ENCODE measurements at regions not wholly inside any gene's neighbourhood (a gene's known extent, or its start where the extent isn't known, plus 50 kb on each side); places are given as distances from the start of the nearest gene placed in this dataset.
"Not testable (repeated sequence)": the region's sequence is repeated elsewhere in the genome, so short reads cannot be mapped to it uniquely, and the experiment has no call there.

DNA sequence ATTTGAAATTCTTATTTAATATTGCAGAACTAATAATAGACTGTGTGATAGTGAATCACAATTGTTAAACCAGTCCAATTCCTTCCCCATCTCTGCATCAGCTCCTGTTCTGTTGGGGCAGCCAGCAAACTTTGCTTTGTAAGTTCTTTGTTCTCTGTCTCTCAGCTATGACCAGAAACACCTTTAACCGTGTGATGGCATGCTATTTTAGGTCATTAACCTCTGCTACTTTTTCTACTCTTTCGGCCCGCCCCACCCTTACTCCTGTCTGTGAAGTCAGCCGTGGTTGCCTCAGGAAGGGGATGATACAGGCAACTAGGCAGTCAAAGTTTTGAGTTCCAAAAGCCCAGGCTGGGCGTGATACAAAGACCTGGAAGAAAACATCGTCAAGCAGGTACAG, 51.3 kb upstream of the EGFL6 start:
- no peak for DNase-seq (ENCODE audit: low read depth in 2 of 2)

DNA sequence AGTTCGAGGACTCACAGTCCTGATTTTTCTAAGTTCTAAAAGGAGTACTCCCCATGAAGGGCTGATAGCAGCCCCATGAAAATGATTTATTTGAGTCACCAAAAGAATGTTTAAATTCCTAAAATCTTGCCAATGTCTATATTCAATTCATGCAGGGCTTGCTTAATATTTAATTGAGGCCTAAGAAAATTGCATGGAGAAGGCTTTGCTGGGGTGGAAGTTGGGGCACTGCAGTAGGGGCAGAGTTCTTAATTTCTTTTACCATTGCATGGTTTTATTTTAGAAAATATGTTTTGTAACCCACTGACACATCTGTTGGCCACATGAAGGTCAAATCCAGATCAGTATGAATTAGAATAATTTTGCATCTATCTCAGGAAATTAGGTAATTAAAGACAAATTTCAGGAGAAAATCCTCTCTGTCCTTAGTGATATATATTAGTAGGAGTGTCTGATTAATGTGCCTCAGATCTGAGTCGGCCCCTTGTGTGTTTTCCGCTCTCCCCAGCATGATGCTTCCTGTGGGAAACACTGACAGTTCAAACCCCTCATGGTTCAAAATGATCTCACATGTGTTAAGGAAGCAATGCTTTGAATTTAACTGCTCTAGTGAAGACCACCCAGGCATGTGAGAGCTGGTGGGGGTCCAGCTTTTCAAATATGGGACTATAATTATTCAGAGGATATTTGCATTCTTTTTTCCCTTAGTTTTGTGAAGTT, 54.0 kb upstream of the EGFL6 start:
- DNase-seq (ENCODE audit: low read depth in 2 of 2), result no peak

- no peak for DNase-seq (ENCODE audit: low read depth in 2 of 2)
Observed at GRCh38 chrX:13511944-13512330, 57.5 kb upstream of the EGFL6 start.

- no peak for DNase-seq (ENCODE audit: low read depth in 2 of 2)
Observed at GRCh38 chrX:13511241-13511943, 58.0 kb upstream of the EGFL6 start.

GRCh38 chrX:13507893-13508292, 61.5 kb upstream of the EGFL6 start:
- no peak for DNase-seq (ENCODE audit: low read depth in 2 of 2)

- peak in 1 of 2 donors; percentile 22 for DNase-seq (ENCODE audit: low read depth in 2 of 2)
Observed at GRCh38 chrX:13506574-13506973, 62.8 kb upstream of the EGFL6 start.

DNA sequence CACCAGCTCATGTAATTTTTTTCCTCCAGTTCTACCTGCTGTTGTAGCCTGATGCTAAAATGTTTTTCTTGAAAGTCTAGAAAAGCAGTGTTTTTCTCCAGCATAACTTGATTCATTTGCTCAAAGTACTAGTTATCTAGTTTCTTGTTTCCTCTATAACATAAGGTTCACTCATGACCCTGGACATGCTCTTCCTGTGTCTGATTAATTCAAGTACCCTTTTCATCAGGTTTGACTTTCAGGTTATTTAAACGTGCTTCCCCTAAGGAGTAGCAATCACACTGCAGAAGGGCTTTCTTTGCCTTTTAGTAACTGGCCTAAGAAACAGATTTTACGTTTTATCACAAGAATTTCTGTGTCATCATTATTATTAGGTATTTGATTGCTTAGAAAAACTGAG, 66.8 kb upstream of the EGFL6 start:
- no peak for DNase-seq (ENCODE audit: low read depth in 2 of 2)

GRCh38 chrX:13499736-13500135, 69.7 kb upstream of the EGFL6 start:
- DNase-seq (ENCODE audit: low read depth in 2 of 2), result no peak

- DNase-seq (ENCODE audit: low read depth in 2 of 2), result no peak
Observed at GRCh38 chrX:13498238-13498637, 71.2 kb upstream of the EGFL6 start.

GRCh38 chrX:13495232-13495631, 74.2 kb upstream of the EGFL6 start:
- no peak for DNase-seq (ENCODE audit: low read depth in 2 of 2)

DNA sequence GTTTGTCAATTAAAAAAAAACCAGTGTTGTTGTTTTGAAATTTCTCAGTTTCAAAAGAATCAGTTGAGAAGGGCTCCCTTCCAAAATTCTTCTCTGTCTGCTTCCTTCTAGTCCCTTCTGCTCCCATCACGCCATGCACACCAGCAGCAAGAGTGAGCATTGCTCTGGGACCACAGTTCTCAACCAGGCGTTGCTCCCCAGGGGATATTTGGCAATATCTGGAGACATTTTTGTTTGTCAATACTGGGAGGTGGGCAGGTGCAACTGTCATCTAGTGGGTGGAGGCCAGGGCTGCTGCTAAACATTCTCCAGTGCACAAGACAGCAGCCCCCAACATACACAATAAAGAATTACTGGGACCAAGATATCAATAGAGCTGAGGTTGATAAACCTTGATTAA, 74.8 kb upstream of the EGFL6 start:
- no peak for DNase-seq (ENCODE audit: low read depth in 2 of 2)

DNA sequence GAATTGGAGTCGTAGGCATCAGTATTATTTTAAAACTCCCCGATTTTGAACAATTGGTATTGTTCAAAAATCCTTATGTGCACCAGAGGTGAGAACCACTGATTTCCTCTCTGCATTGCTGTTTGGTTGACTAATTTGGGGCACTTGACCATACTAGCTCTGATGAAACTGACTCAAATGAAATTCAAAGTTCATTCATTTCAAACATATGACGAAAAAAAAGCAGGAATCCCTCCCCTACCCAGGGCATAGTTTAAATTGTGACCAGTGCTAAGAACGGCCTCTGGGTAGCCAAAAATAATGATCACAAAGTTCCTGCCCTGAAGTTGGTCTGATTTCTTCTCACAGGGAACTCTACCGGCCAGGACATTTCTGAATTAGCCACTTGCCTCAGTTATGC, 75.7 kb upstream of the EGFL6 start:
- DNase-seq (ENCODE audit: low read depth in 2 of 2), result no peak

- no peak for DNase-seq (ENCODE audit: low read depth in 2 of 2)
Observed at GRCh38 chrX:13492286-13492685, 77.1 kb upstream of the EGFL6 start.

DNA sequence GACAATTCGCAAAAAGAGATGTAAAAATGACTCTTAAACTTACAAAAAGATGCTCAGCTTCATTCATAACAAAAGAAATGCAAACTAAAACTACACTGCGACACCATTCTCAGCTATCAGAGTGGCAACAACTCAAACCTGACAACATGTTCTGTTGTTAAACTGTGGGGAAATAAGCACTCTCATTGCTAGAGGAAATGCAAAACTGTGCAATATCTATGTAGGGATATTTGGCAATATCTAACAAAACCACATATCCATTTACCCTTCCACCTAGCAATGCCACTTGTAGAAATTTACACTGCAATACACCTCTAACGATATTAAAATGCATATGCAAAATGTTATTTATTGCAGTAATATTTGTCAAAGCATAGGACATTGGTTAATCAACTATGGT, 78.3 kb upstream of the EGFL6 start:
- DNase-seq (ENCODE audit: low read depth in 2 of 2), result no peak

DNA sequence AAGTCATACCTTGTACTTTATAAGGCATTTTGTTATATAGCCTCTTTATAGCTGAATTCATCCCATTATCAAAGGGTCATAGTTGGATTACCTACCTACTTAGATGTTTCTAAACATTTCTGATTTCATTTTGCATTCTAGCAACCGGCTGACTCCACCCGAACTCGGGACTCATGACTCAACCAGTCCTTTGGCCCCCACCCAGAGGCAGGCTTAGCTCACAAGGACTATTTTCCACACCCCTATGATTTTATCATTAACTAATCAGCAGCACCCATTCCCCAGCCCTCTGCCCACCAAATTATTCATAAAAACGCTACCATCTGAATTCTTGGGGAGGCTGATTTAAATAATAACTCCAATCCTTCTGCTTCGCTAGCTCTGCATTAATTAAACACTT, 79.9 kb upstream of the EGFL6 start:
- no peak for DNase-seq (ENCODE audit: low read depth in 2 of 2)

- no peak for DNase-seq (ENCODE audit: low read depth in 2 of 2)
Observed at GRCh38 chrX:13487731-13488505, 81.5 kb upstream of the EGFL6 start.

DNA sequence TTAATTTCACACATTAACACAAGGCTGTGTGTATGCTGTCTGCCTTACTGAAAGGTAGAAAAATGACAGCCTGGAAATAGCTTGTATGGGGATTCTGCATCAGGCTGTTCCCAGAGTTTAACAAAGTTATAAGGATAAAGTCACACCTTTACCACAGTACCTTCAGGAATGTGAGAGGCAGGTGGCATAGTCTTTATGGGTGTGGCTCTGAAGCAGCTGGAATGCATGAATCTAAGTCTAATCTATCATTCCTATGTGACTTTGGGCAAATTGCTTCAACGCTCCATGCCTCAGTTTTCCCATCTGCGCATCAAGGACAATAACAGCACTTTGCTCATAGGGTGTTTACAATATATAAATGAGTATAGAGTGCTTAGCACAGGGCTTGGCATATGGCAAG, 84.2 kb upstream of the EGFL6 start:
- no peak for DNase-seq (ENCODE audit: low read depth in 2 of 2)

DNA sequence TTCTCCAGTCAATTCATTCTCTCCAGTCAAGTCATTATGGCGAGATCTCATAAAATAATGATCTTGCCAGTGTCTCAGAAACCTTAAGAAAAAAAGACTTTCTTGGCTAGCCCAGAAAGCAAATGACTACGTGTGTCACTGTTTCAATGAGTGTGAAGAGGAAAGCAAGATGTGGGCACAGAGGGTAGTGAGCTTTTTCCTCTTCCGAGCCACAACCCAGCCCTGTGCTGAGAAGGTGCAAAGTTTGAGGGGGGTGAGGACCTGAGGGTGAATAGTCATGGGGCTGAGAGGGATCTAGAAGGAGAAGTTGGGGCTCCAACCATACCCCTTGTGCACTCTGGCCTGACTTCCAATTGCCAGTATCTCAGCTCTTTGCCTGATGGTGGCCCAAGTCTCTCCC, 85.6 kb upstream of the EGFL6 start:
- no peak for DNase-seq (ENCODE audit: low read depth in 2 of 2)

DNA sequence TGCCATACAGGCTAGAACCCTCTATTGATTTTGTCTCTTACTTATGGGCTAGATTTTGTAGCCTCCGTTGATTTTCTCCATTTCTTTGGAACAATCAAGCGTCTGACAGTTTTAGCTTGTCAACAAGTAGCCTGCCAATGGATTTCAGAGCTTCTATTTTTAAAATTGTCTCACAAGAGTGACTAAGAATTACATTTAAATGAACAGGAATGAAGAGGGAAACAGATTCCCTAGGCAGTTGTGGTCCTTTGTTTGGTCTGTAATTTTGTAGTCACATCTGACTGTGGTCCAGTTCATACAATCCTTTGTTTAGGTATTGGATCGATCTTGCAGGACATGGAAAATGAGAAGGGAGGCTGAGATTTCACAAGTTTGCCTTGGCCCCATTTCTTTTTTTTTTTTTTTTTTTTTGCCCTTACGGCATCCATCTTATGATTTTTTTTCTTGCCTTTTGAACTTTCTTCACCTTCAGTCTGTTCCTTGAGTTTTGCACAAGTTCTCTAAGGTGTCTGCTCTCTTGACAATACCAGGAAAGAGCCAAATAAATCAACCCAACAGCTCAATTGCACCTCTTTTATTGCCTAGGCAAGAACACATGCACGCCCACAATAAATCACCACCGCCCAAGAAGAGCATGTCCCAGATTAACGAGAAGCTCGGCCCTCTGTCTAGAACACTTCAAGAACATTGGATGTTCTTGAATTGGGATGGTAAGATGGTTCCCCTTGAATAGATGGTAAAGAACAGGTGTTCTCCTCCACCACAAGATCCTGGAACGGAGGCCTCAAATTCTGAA, 86.5 kb upstream of the EGFL6 start:
- DNase-seq (ENCODE audit: low read depth in 2 of 2), result no peak

- DNase-seq (ENCODE audit: low read depth in 2 of 2), result not testable (repeated sequence)
Observed at GRCh38 chrX:13480780-13481179, 88.6 kb upstream of the EGFL6 start.

- no peak for DNase-seq (ENCODE audit: low read depth in 2 of 2)
Observed at GRCh38 chrX:13479452-13479813, 90.0 kb upstream of the EGFL6 start.
